Muscle of leg (tissue), 3 donors: ENCODE measurements at regions not wholly inside any gene's neighbourhood (a gene's known extent, or its start where the extent isn't known, plus 50 kb on each side); places are given as distances from the start of the nearest gene placed in this dataset.

ENCODE experiments used
- DNase-seq: peaks from one replicate; pipeline ENCODE4 v3.0.0; 2013
- H3K27ac ChIP-seq: one replicate; pipeline ENCODE4 v1.5.1; 2013; ENCODE audit warnings: mild to moderate bottlenecking, low read length, control low read depth
- H3K27me3 ChIP-seq: one replicate; pipeline ENCODE4 v1.6.1; 2013; ENCODE audit warnings: low read length; ENCODE audit not compliant: control insufficient read depth, insufficient read depth
- H3K36me3 ChIP-seq: one replicate; pipeline ENCODE4 v1.6.1; 2013; ENCODE audit warnings: low read length; ENCODE audit not compliant: control insufficient read depth, insufficient read depth
- H3K4me1 ChIP-seq: one replicate; pipeline ENCODE4 v1.6.1; 2013; ENCODE audit warnings: low read length; ENCODE audit not compliant: control insufficient read depth, insufficient read depth
- H3K4me3 ChIP-seq: one replicate; pipeline ENCODE4 v1.5.1; 2013; ENCODE audit warnings: low read length, control low read depth
- H3K9me3 ChIP-seq: replicated peaks from 2 replicates; pipeline ENCODE4 v1.6.1; 2013; ENCODE audit warnings: low read depth, low read length; ENCODE audit not compliant: control insufficient read depth
- WGBS: methylation state at CpG from one replicate; pipeline ENCODE4 v1.1.5; 2013; ENCODE audit warnings: missing lambda C conversion rate; ENCODE audit not compliant: insufficient coverage; 5-methylcytosine and 5-hydroxymethylcytosine counted together

DNA sequence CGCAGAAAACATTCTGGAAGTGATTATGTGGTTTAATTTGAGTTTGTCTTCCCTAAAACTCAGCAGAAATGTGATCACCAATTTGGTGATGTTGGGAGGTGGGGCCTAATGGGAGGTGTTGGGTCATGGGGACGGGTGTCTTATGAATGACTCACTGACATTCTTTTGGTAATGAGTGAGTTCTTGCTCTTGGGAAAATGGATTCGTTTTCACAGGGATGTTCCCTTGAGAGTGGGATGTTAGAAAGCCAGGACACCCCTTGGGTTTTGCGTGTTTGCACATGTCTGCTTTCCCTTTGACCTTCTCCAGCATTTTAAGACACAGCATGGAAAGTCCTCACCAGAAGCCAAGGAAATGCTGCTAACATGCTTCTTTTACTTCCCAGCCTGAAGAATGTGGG is 321.5 kb upstream of the NT5C1B start:
- Histone ChIP-seq H3K36me3 (no peaks in the 10 kb centered on the region), H3K27me3 (no peaks in the 10 kb centered on the region), H3K9me3 (no peaks in the 10 kb centered on the region), H3K4me3 (no peak overlapping the region), H3K4me1 (no peaks in the 10 kb centered on the region), H3K27ac (no peak overlapping the region)
- peak; percentile 37 for DNase-seq
- WGBS, result 40% methylated on average over 1 of the region's 4 CpGs

DNA sequence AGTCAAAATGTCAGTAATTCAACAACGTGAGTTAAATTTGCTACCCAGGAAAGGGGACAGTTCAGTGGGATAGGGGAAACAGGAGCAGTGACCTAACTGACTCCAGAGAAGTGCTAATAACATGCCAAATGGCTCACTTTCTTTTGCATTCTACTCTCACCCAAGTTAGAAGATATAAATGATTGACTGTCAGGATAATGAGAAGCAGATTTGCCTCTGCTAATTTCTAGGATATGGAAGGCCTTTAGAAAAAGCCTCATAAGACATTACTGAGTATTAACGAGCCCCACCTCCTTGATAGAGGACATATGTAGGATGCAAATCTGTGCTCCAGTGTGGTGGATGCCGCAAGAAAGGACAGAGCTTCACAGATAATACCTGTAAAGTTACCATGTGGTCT is 318.6 kb upstream of the NT5C1B start:
- no peak for DNase-seq
- no peaks in the 10 kb centered on the region for H3K4me1 ChIP-seq
- H3K36me3 ChIP-seq, result no peaks in the 10 kb centered on the region
- H3K4me3 ChIP-seq, result no peak overlapping the region
- H3K9me3 ChIP-seq, result no peaks in the 10 kb centered on the region
- no peak overlapping the region for H3K27ac ChIP-seq
- no CpG with 5 or more reads among the region's 3 CpGs for WGBS
- H3K27me3 ChIP-seq, result no peaks in the 10 kb centered on the region

- Histone ChIP-seq H3K36me3 (no peaks in the 10 kb centered on the region), H3K27ac (no peak overlapping the region), H3K27me3 (no peaks in the 10 kb centered on the region), H3K4me1 (no peaks in the 10 kb centered on the region), H3K9me3 (no peaks in the 10 kb centered on the region), H3K4me3 (no peak overlapping the region)
- no CpG with 5 or more reads among the region's 2 CpGs for WGBS
- DNase-seq, result no peak
Observed at GRCh38 chr2:18907508-18907907, 318.1 kb upstream of the NT5C1B start.

DNA sequence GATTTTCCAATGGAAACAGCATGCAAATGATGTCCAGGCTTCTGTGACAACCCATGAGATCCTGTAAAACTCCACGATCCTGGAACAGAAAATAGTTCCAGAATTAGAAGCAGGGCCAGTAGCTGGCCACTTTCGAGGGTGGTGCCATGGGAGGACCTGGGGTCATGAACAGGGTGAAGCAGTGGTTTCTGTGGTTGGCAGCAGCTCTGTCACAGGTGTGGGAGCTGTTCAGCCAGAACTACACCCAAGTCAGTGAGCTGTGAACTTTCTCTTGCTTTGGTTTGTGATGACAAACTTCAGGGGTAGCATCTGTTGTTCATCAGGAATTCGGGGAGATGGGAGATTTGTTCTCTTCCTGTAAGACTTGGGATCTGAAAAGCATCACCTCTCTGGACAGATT is 314.4 kb upstream of the NT5C1B start:
- Histone ChIP-seq H3K4me3 (no peak overlapping the region), H3K9me3 (no peaks in the 10 kb centered on the region), H3K27ac (no peak overlapping the region), H3K36me3 (no peaks in the 10 kb centered on the region), H3K4me1 (no peaks in the 10 kb centered on the region), H3K27me3 (no peaks in the 10 kb centered on the region)
- 46% methylated on average over 3 of the region's 3 CpGs for WGBS
- no peak for DNase-seq

DNA sequence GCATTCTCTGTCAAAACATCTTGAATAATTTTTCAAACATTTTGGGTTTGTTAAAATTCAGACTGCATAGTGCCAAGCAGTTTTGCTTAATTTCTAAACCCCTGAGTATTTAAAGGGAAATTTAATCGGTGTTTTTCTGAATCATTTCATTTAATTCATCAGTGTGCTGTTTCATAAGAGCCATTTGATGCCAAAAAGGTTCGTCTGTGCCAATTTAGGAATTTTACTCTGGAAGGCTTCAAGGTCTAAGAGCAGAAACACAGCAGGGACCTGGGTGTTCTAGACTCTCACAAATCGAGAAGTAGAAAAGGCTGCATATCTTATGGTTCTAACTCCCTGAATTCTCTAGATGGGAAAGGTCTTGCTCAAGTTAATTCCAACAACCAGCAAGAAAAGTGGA is 311.9 kb upstream of the NT5C1B start:
- peaks cover 8% of the 10 kb centered on the region for H3K4me1 ChIP-seq
- H3K9me3 ChIP-seq, result no peaks in the 10 kb centered on the region
- H3K27ac ChIP-seq, result no peak overlapping the region
- WGBS, result no CpG with 5 or more reads among the region's 3 CpGs
- no peak overlapping the region for H3K4me3 ChIP-seq
- no peak for DNase-seq
- no peaks in the 10 kb centered on the region for H3K36me3 ChIP-seq
- H3K27me3 ChIP-seq, result no peaks in the 10 kb centered on the region

DNA sequence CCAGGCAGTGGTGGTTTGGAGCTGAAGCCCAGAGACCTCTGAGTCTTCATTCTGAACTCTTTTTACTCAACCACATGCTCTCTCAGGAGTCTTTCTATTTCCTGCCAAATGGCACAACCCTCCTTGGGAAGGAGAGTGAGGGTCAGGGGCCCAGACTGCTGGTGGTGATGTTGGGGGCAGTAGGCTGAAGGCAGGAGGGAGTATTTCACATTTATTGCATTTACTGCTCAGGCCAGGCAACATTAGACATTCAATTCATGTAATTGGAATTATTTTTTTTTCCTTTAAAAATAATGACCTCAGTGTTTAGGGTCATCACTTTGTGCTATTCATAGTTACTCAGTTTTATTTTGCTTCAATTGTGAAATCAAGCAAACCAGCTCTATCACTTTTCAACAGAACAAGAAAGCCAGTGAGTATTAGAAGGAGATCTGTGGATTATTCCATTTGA is 311.3 kb upstream of the NT5C1B start:
- peak; percentile 27 for DNase-seq

GRCh38 chr2:18899725-18900124 is 310.4 kb upstream of the NT5C1B start:
- H3K27ac ChIP-seq, result no peak overlapping the region

More for the DNA sequence above, 311.3 kb upstream of the NT5C1B start:
- no peaks in the 10 kb centered on the region for H3K27me3 ChIP-seq
- H3K27ac ChIP-seq, result no peak overlapping the region
- no peak overlapping the region for H3K4me3 ChIP-seq
- H3K36me3 ChIP-seq, result no peaks in the 10 kb centered on the region
- no peaks in the 10 kb centered on the region for H3K9me3 ChIP-seq
- peaks cover 8% of the 10 kb centered on the region for H3K4me1 ChIP-seq

DNA sequence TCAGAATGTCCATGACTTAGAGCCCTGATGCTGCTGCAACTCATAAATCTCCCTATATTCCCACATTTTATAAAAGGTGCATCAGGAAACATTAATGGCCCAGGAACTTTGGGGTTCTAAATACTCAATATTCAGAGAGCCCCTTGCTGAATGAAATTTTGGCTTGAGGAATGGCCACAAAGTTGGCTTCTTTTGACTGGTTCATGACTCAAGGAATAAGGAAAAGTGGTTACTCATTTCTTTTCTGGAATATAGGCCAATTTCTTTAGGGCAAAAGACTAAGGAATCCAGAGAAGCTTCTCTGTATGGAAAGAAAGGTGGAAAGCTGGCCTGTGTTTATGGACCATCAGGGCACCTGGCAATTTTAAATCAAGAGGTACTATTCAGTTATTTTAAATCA is 308.9 kb upstream of the NT5C1B start:
- Histone ChIP-seq H3K36me3 (no peaks in the 10 kb centered on the region), H3K9me3 (no peaks in the 10 kb centered on the region), H3K4me1 (peaks cover 8% of the 10 kb centered on the region), H3K27ac (no peak overlapping the region), H3K4me3 (no peak overlapping the region), H3K27me3 (no peaks in the 10 kb centered on the region)
- no peak for DNase-seq

More at GRCh38 chr2:18899725-18900124, 310.4 kb upstream of the NT5C1B start:
- H3K9me3 ChIP-seq, result no peaks in the 10 kb centered on the region
- no peaks in the 10 kb centered on the region for H3K36me3 ChIP-seq
- 59% methylated on average over 3 of the region's 3 CpGs for WGBS
- no peak overlapping the region for H3K4me3 ChIP-seq
- no peaks in the 10 kb centered on the region for H3K27me3 ChIP-seq
- peak; percentile 17 for DNase-seq
- peaks cover 8% of the 10 kb centered on the region for H3K4me1 ChIP-seq

- H3K9me3 ChIP-seq, result no peaks in the 10 kb centered on the region
- H3K4me3 ChIP-seq, result no peak overlapping the region
- H3K36me3 ChIP-seq, result no peaks in the 10 kb centered on the region
- WGBS, result 0% methylated on average over 1 of the region's 2 CpGs
- no peaks in the 10 kb centered on the region for H3K27me3 ChIP-seq
- peak; percentile 91 for DNase-seq
- H3K27ac ChIP-seq, result peak overlapping the region; percentile 59
- H3K4me1 ChIP-seq, result peaks cover 8% of the 10 kb centered on the region
Observed at GRCh38 chr2:18896125-18896764, 306.9 kb upstream of the NT5C1B start.

DNA sequence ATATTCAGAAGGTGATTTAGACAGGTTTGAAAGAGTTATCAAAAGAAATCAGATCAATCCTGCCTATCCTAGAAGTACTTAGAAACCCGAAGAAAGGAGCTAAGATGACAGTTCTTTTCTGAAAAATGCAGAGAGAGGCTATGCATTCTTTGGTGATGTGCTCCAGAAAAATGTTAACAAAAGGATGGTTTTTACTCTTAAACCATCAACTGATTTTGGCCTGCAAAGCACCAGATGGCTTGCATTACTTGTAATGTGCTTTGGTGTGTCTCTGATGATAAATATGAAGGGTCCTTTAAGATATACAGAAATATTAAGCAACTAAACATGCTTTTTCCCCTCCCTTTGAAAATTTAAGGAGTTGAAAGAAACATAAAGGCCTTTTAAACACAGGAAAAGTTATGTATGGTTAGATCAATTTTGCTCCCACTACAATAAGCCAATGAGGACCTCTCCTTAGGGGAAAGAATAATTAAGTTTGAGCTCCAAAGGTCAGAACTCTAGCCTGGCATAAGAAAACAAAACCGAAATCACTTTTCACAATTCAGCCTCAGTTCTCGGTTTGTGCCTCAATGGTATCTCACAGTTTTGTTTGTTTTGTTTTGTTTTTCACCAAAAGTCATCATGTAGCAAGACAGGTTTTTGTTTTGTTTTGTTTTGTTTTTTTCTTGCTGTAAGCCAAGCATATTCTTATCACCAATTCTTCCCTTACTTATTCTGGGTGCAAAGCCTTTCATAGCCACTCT is 302.4 kb upstream of the NT5C1B start:
- peak; percentile 70 for DNase-seq
- Histone ChIP-seq H3K27me3 (no peaks in the 10 kb centered on the region), H3K27ac (no peak overlapping the region), H3K36me3 (no peaks in the 10 kb centered on the region), H3K9me3 (no peaks in the 10 kb centered on the region), H3K4me1 (peaks cover 4% of the 10 kb centered on the region), H3K4me3 (no peak overlapping the region)
- no CpG with 5 or more reads among the region's 3 CpGs for WGBS
